H9 (cell line): ENCODE measurements at regions not wholly inside any gene's neighbourhood (a gene's known extent, or its start where the extent isn't known, plus 50 kb on each side); places are given as distances from the start of the nearest gene placed in this dataset.

Experiments used
- DNase-seq: peaks from one replicate; pipeline ENCODE4 v3.0.0-alpha.2; 2017
- H2AFZ ChIP-seq: one replicate; pipeline ENCODE4 v1.6.1; 2013; ENCODE audit warnings: mild to moderate bottlenecking, low read length, control low read depth, moderate library complexity
- H2AK5ac ChIP-seq: 2 replicates; pipeline ENCODE4 v1.6.1; 2013; ENCODE audit warnings: low read length, control low read depth, mixed read lengths; ENCODE audit not compliant: insufficient read length
- H2BK120ac ChIP-seq: one replicate; pipeline ENCODE4 v1.6.1; 2013; ENCODE audit warnings: low read depth, mild to moderate bottlenecking, low read length, control low read depth, inconsistent platforms; ENCODE audit not compliant: poor library complexity, severe bottlenecking
- H2BK12ac ChIP-seq: 2 replicates; pipeline ENCODE4 v1.6.1; 2013; ENCODE audit warnings: low read length, control low read depth, mixed read lengths, low read depth; ENCODE audit not compliant: insufficient read length
- H2BK15ac ChIP-seq: 2 replicates; pipeline ENCODE4 v1.6.1; 2013; ENCODE audit warnings: low read depth, low read length, control low read depth
- H2BK20ac ChIP-seq: one replicate; pipeline ENCODE4 v1.6.1; 2013; ENCODE audit warnings: low read depth, mild to moderate bottlenecking, low read length, control low read depth, inconsistent platforms; ENCODE audit not compliant: poor library complexity, severe bottlenecking
- H2BK5ac ChIP-seq: 2 replicates; pipeline ENCODE4 v1.6.1; 2013; ENCODE audit warnings: low read length, control low read depth, mixed read lengths; ENCODE audit not compliant: insufficient read length
- H3K14ac ChIP-seq: 2 replicates; pipeline ENCODE4 v1.6.1; 2013; ENCODE audit warnings: low read length, control low read depth; ENCODE audit not compliant: insufficient read depth
- H3K18ac ChIP-seq: 2 replicates; pipeline ENCODE4 v1.6.1; 2013; ENCODE audit warnings: low read depth, mild to moderate bottlenecking, mixed read lengths, low read length, control low read depth; ENCODE audit not compliant: insufficient read length
- H3K23ac ChIP-seq: 2 replicates; pipeline ENCODE4 v1.6.1; 2013; ENCODE audit warnings: low read length, control low read depth, mixed read lengths, low read depth; ENCODE audit not compliant: insufficient read length
- H3K23me2 ChIP-seq: 2 replicates; pipeline ENCODE4 v1.6.1; 2013; ENCODE audit warnings: low read depth, mild to moderate bottlenecking, mixed read lengths, low read length, control low read depth; ENCODE audit not compliant: insufficient read length, poor library complexity, severe bottlenecking
- H3K27ac ChIP-seq: 2 replicates; pipeline ENCODE4 v1.5.1; 2013; ENCODE audit warnings: low read length, control low read depth, mixed read lengths, low read depth; ENCODE audit not compliant: insufficient read length
- H3K27me3 ChIP-seq: 2 replicates; pipeline ENCODE4 v1.6.1; 2013; ENCODE audit warnings: low read length, control low read depth, inconsistent platforms; ENCODE audit not compliant: insufficient read depth
- H3K4ac ChIP-seq: 2 replicates; pipeline ENCODE4 v1.6.1; 2013; ENCODE audit warnings: low read depth, mild to moderate bottlenecking, control low read depth, inconsistent platforms, low read length, moderate library complexity
- H3K4me1 ChIP-seq: 2 replicates; pipeline ENCODE4 v1.6.1; 2013; ENCODE audit warnings: low read length, control low read depth, inconsistent platforms; ENCODE audit not compliant: insufficient read depth
- H3K4me2 ChIP-seq: 2 replicates; pipeline ENCODE4 v1.6.1; 2013; ENCODE audit warnings: low read length, control low read depth, mixed read lengths; ENCODE audit not compliant: insufficient read length, insufficient read depth
- H3K56ac ChIP-seq: 2 replicates; pipeline ENCODE4 v1.6.1; 2013; ENCODE audit warnings: low read depth, mild to moderate bottlenecking, mixed read lengths, low read length, control low read depth; ENCODE audit not compliant: insufficient read length
- H3K79me1 ChIP-seq: 2 replicates; pipeline ENCODE4 v1.6.1; 2013; ENCODE audit warnings: low read depth, mild to moderate bottlenecking, moderate library complexity, low read length, control low read depth, inconsistent platforms; ENCODE audit not compliant: insufficient read depth, poor library complexity, severe bottlenecking
- H3K79me2 ChIP-seq: 2 replicates; pipeline ENCODE4 v1.6.1; 2013; ENCODE audit warnings: low read length, control low read depth, inconsistent platforms; ENCODE audit not compliant: insufficient read depth
- H3K9ac ChIP-seq: 2 replicates; pipeline ENCODE4 v1.6.1; 2013; ENCODE audit warnings: low read length, control low read depth, mixed read lengths; ENCODE audit not compliant: insufficient read length; ENCODE audit errors: extremely low read depth
- H3K9me3 ChIP-seq: one replicate; pipeline ENCODE4 v1.6.1; 2013; ENCODE audit warnings: low read depth, low read length, inconsistent platforms; ENCODE audit not compliant: control insufficient read depth
- H3T11ph ChIP-seq: one replicate; pipeline ENCODE4 v1.6.1; 2013; ENCODE audit warnings: mild to moderate bottlenecking, low read length, control low read depth, inconsistent platforms
- H4K20me1 ChIP-seq: one replicate; pipeline ENCODE4 v1.6.1; 2013; ENCODE audit not compliant: control insufficient read depth, insufficient read length, insufficient read depth
- H4K5ac ChIP-seq: 2 replicates; pipeline ENCODE4 v1.6.1; 2013; ENCODE audit warnings: low read depth, mild to moderate bottlenecking, mixed read lengths, low read length, control low read depth; ENCODE audit not compliant: insufficient read length
- H4K8ac ChIP-seq: replicated peaks from 2 replicates; pipeline ENCODE4 v1.6.1; 2013; ENCODE audit warnings: low read length, control low read depth, mixed read lengths, low read depth; ENCODE audit not compliant: insufficient read length
- H4K91ac ChIP-seq: 2 replicates; pipeline ENCODE4 v1.6.1; 2013; ENCODE audit warnings: low read depth, mild to moderate bottlenecking, moderate library complexity, mixed read lengths, low read length, control low read depth; ENCODE audit not compliant: insufficient read length
- H3K27ac Mint-ChIP-seq, 3 experiments: 2 replicates in 2 of 3; 3 replicates in 1 of 3; pipeline ENCODE4 v1.8.0; 2020 to 2021; ENCODE audit warnings: mixed read lengths in 3 of 3, mild to moderate bottlenecking in 1 of 3, moderate library complexity in 1 of 3
- H3K27me3 Mint-ChIP-seq: 2 replicates; pipeline ENCODE4 v1.8.0; 2021; ENCODE audit warnings: low read depth, mild to moderate bottlenecking, moderate library complexity, mixed read lengths
- H3K36me3 Mint-ChIP-seq, 3 experiments: 2 replicates in 2 of 3; 3 replicates in 1 of 3; pipeline ENCODE4 v1.8.0; 2020 to 2021; ENCODE audit warnings: low read depth in 3 of 3, mixed read lengths in 3 of 3; ENCODE audit not compliant: insufficient read depth in 1 of 3
- H3K4me1 Mint-ChIP-seq, 2 experiments: 2 replicates each; pipeline ENCODE4 v1.8.0; 2020; ENCODE audit warnings: mixed read lengths in 2 of 2
- H3K4me3 Mint-ChIP-seq, 2 experiments: 2 replicates in 1 of 2; 3 replicates in 1 of 2; pipeline ENCODE4 v1.8.0; 2020 to 2021; ENCODE audit warnings: mild to moderate bottlenecking in 2 of 2, mixed read lengths in 2 of 2, moderate library complexity in 1 of 2
- H3K9me3 Mint-ChIP-seq, 2 experiments: 2 replicates in 1 of 2; 3 replicates in 1 of 2; pipeline ENCODE4 v1.8.0; 2020; ENCODE audit warnings: mild to moderate bottlenecking in 2 of 2, mixed read lengths in 2 of 2, moderate library complexity in 1 of 2
- WGBS: extraction: QIAGEN DNeasy Blood & Tissue Kit; methylation state at CpG from one replicate; pipeline ENCODE4 v1.1.7; 2013; ENCODE audit warnings: missing lambda C conversion rate, low lambda C conversion rate, mixed read lengths; ENCODE audit not compliant: insufficient read length; ENCODE audit errors: extremely low coverage; 5-methylcytosine and 5-hydroxymethylcytosine counted together
- TF ChIP-seq, protein P1 (sequence below): fragments of 200-600 bp; sonication (generic); conservative IDR thresholded peaks from 3 replicates; pipeline ENCODE4 v1.8.0; 2021; ENCODE audit warnings: antibody characterized with exemption, mild to moderate bottlenecking

GRCh38 chr2:35428548-35428947 is 927.0 kb upstream of the CRIM1 start:
- H3K23me2 ChIP-seq: no peaks in the 10 kb centered on the region
- no peak overlapping the region for H3K18ac ChIP-seq
- TF ChIP-seq, protein P1, sequence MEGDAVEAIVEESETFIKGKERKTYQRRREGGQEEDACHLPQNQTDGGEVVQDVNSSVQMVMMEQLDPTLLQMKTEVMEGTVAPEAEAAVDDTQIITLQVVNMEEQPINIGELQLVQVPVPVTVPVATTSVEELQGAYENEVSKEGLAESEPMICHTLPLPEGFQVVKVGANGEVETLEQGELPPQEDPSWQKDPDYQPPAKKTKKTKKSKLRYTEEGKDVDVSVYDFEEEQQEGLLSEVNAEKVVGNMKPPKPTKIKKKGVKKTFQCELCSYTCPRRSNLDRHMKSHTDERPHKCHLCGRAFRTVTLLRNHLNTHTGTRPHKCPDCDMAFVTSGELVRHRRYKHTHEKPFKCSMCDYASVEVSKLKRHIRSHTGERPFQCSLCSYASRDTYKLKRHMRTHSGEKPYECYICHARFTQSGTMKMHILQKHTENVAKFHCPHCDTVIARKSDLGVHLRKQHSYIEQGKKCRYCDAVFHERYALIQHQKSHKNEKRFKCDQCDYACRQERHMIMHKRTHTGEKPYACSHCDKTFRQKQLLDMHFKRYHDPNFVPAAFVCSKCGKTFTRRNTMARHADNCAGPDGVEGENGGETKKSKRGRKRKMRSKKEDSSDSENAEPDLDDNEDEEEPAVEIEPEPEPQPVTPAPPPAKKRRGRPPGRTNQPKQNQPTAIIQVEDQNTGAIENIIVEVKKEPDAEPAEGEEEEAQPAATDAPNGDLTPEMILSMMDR: peak; percentile 71
- H3K56ac ChIP-seq: no peak overlapping the region
- H3K14ac ChIP-seq: no peak overlapping the region
- H3K4me3 Mint-ChIP-seq: no peak overlapping the region
- H3K36me3 Mint-ChIP-seq: peaks cover 4 to 32% (median 8%) of the 10 kb centered on the region in 3 experiments; a peak in 6 of 7 replicates
- no peak overlapping the region for H3K4ac ChIP-seq
- no peak overlapping the region for H3K27ac ChIP-seq
- H3K27ac Mint-ChIP-seq: no peak overlapping the region
- H3K9me3 ChIP-seq: no peaks in the 10 kb centered on the region
- no peak overlapping the region for H4K91ac ChIP-seq
- peak; percentile 65 for DNase-seq
- peaks cover 0 to 12% of the 10 kb centered on the region in 2 experiments; a peak in 2 of 4 replicates for H3K4me1 Mint-ChIP-seq
- H3K9me3 Mint-ChIP-seq: no peaks in the 10 kb centered on the region; a peak in 1 of 5 replicates
- no peak overlapping the region for H2BK12ac ChIP-seq
- no peak overlapping the region for H3K4me2 ChIP-seq
- no CpG with 5 or more reads among the region's 1 CpG for WGBS
- no peak overlapping the region for H2BK20ac ChIP-seq
- H2AK5ac ChIP-seq: no peak overlapping the region
- no peak overlapping the region for H2AFZ ChIP-seq
- no peak overlapping the region for H3T11ph ChIP-seq
- H3K27me3 Mint-ChIP-seq: peaks cover 2% of the 10 kb centered on the region; the same call in 1 of the 2 replicates
- H4K20me1 ChIP-seq: no peaks in the 10 kb centered on the region
- H3K79me2 ChIP-seq: no peaks in the 10 kb centered on the region
- H3K4me1 ChIP-seq: no peaks in the 10 kb centered on the region
- H3K23ac ChIP-seq: no peak overlapping the region
- H2BK5ac ChIP-seq: no peak overlapping the region
- no peak overlapping the region for H2BK15ac ChIP-seq
- H2BK120ac ChIP-seq: no peak overlapping the region
- H3K27me3 ChIP-seq: no peaks in the 10 kb centered on the region
- no peak overlapping the region for H4K5ac ChIP-seq
- no peak overlapping the region for H3K9ac ChIP-seq
- no peaks in the 10 kb centered on the region for H3K79me1 ChIP-seq
- no peak overlapping the region for H4K8ac ChIP-seq
